ENCODE measurements at regions not wholly inside any gene's neighbourhood (a gene's known extent, or its start where the extent isn't known, plus 50 kb on each side); places are given as distances from the start of the nearest gene placed in this dataset.

GRCh38 chr2:121052521-121052920 lies 232.5 kb downstream of the TFCP2L1 start:
- no peak overlapping the region for H3K4me3 ChIP-seq
- DNase-seq (ENCODE audit: low spot score) = no peak
- TF ChIP-seq CTCF (IDR thresholded peaks at IDR 0.05) = no peak
- peak overlapping the region; percentile 46 to 50 for H3K27ac ChIP-seq

- DNase-seq (ENCODE audit: low spot score) = no peak
These were observed 229.9 kb downstream of the TFCP2L1 start for GRCh38 chr2:121055088-121055487.

GRCh38 chr2:121055501-121055900 lies 229.5 kb downstream of the TFCP2L1 start:
- no peak overlapping the region for H3K4me3 ChIP-seq
- DNase-seq (ENCODE audit: low spot score) = no peak
- TF ChIP-seq CTCF (IDR thresholded peaks at IDR 0.05) = no peak

More at GRCh38 chr2:121055088-121055487, 229.9 kb downstream of the TFCP2L1 start:
- Histone ChIP-seq H3K27ac (no peak overlapping the region), H3K4me3 (no peak overlapping the region)
- no peak for TF ChIP-seq CTCF (IDR thresholded peaks at IDR 0.05)

GRCh38 chr2:121058852-121059558 lies 226.0 kb downstream of the TFCP2L1 start:
- Histone ChIP-seq H3K4me3 (no peak overlapping the region), H3K27ac (no peak overlapping the region)
- TF ChIP-seq CTCF (IDR thresholded peaks at IDR 0.05) = no peak
- DNase-seq (ENCODE audit: low spot score) = no peak

More at GRCh38 chr2:121055501-121055900, 229.5 kb downstream of the TFCP2L1 start:
- no peak overlapping the region for H3K27ac ChIP-seq

GRCh38 chr2:121059651-121060649 lies 225.1 kb downstream of the TFCP2L1 start:
- Histone ChIP-seq H3K27ac (no peak overlapping the region), H3K4me3 (no peak overlapping the region)
- no peak for DNase-seq (ENCODE audit: low spot score)
- no peak for TF ChIP-seq CTCF (IDR thresholded peaks at IDR 0.05)

GRCh38 chr2:121061633-121062032 lies 223.4 kb downstream of the TFCP2L1 start:
- no peak overlapping the region for H3K4me3 ChIP-seq
- DNase-seq (ENCODE audit: low spot score) = no peak
- H3K27ac ChIP-seq = no peak overlapping the region
- TF ChIP-seq CTCF (IDR thresholded peaks at IDR 0.05) = no peak

Measured in coronary artery (tissue), 2 donors.